ENCODE measurements at regions not wholly inside any gene's neighbourhood (a gene's known extent, or its start where the extent isn't known, plus 50 kb on each side); places are given as distances from the start of the nearest gene placed in this dataset.
A peak's percentile ranks its signal among the peaks of the same experiment; 100 is the strongest.

- TF ChIP-seq POLR2A (IDR thresholded peaks at IDR 0.05; ENCODE audit: extremely low read depth, insufficient read length) (no peak), MYC (IDR thresholded peaks at IDR 0.05; ENCODE audit: low read depth, low read length) (no peak), CTCF (IDR thresholded peaks at IDR 0.05; ENCODE audit: low read depth, low read length) (no peak), MAX (IDR thresholded peaks at IDR 0.05; ENCODE audit: low read depth, low read length) (no peak)
- no peak for DNase-seq (ENCODE audit: low read depth)
- H3K4me3 ChIP-seq (ENCODE audit: low read depth, low read length), result no peak overlapping the region
These were observed 955.9 kb downstream of the TBC1D22A start for GRCh38 chr22:47718337-47718736.

GRCh38 chr22:47716890-47717615 lies 954.6 kb downstream of the TBC1D22A start:
- no peak for TF ChIP-seq MAX (IDR thresholded peaks at IDR 0.05; ENCODE audit: low read depth, low read length)
- TF ChIP-seq CTCF (IDR thresholded peaks at IDR 0.05; ENCODE audit: low read depth, low read length), result no peak
- TF ChIP-seq MYC (IDR thresholded peaks at IDR 0.05; ENCODE audit: low read depth, low read length), result no peak
- no peak for TF ChIP-seq POLR2A (IDR thresholded peaks at IDR 0.05; ENCODE audit: extremely low read depth, insufficient read length)
- no peak overlapping the region for H3K4me3 ChIP-seq (ENCODE audit: low read depth, low read length)
- no peak for DNase-seq (ENCODE audit: low read depth)

GRCh38 chr22:47715866-47716578 lies 953.6 kb downstream of the TBC1D22A start:
- TF ChIP-seq CTCF (IDR thresholded peaks at IDR 0.05; ENCODE audit: low read depth, low read length) (no peak), POLR2A (IDR thresholded peaks at IDR 0.05; ENCODE audit: extremely low read depth, insufficient read length) (no peak), MYC (IDR thresholded peaks at IDR 0.05; ENCODE audit: low read depth, low read length) (no peak), MAX (IDR thresholded peaks at IDR 0.05; ENCODE audit: low read depth, low read length) (no peak)
- no peak for DNase-seq (ENCODE audit: low read depth)
- no peak overlapping the region for H3K4me3 ChIP-seq (ENCODE audit: low read depth, low read length)

- no peak for TF ChIP-seq POLR2A (IDR thresholded peaks at IDR 0.05; ENCODE audit: extremely low read depth, insufficient read length)
- TF ChIP-seq CTCF (IDR thresholded peaks at IDR 0.05; ENCODE audit: low read depth, low read length), result no peak
- TF ChIP-seq MYC (IDR thresholded peaks at IDR 0.05; ENCODE audit: low read depth, low read length), result no peak
- TF ChIP-seq MAX (IDR thresholded peaks at IDR 0.05; ENCODE audit: low read depth, low read length), result no peak
- peak; percentile 1 for DNase-seq (ENCODE audit: low read depth)
These were observed 951.5 kb downstream of the TBC1D22A start for GRCh38 chr22:47713941-47714340.

GRCh38 chr22:47710135-47710534 lies 947.7 kb downstream of the TBC1D22A start:
- no peak for DNase-seq (ENCODE audit: low read depth)
- TF ChIP-seq POLR2A (IDR thresholded peaks at IDR 0.05; ENCODE audit: extremely low read depth, insufficient read length) (no peak), CTCF (IDR thresholded peaks at IDR 0.05; ENCODE audit: low read depth, low read length) (no peak), MYC (IDR thresholded peaks at IDR 0.05; ENCODE audit: low read depth, low read length) (no peak), MAX (IDR thresholded peaks at IDR 0.05; ENCODE audit: low read depth, low read length) (no peak)
- H3K4me3 ChIP-seq (ENCODE audit: low read depth, low read length), result no peak overlapping the region

More at GRCh38 chr22:47713941-47714340, 951.5 kb downstream of the TBC1D22A start:
- H3K4me3 ChIP-seq (ENCODE audit: low read depth, low read length), result no peak overlapping the region

Data from NB4 (cell line).